Activated B cell treated with CpG ODN at 0.5 μM for 24 hours (primary cell): ENCODE measurements at regions not wholly inside any gene's neighbourhood (a gene's known extent, or its start where the extent isn't known, plus 50 kb on each side); places are given as distances from the start of the nearest gene placed in this dataset.

Source experiments
- ATAC-seq: fragments of 200-7000 bp; cut with Tn5 transposase; one replicate; pipeline ENCODE4 v1.10.0; 2021; ENCODE audit warnings: low read depth, mild to moderate bottlenecking, moderate library complexity
- CTCF ChIA-PET: fragments of 350-600 bp; sonication (Branson Sonifier 250); formaldehyde crosslinking; loops from one replicate; lab custom pipeline; 2021; ENCODE audit warnings: antibody characterized with exemption; lab: Charles Lee
- POLR2A ChIA-PET: fragments of 350-600 bp; sonication (Branson Sonifier 250); formaldehyde crosslinking; loops from one replicate; lab custom pipeline; 2021; ENCODE audit warnings: antibody characterized with exemption; lab: Charles Lee
- DNase-seq: peaks from one replicate; pipeline ENCODE4 v3.0.0; 2022
- H3K27ac Mint-ChIP-seq: one replicate; pipeline ENCODE4 v1.8.0; 2020; ENCODE audit warnings: mixed read lengths
- H3K27me3 Mint-ChIP-seq: one replicate; pipeline ENCODE4 v1.8.0; 2021; ENCODE audit warnings: mixed read lengths
- H3K36me3 Mint-ChIP-seq: one replicate; pipeline ENCODE4 v1.8.0; 2021; ENCODE audit warnings: low read depth, mixed read lengths
- H3K4me1 Mint-ChIP-seq: one replicate; pipeline ENCODE4 v1.8.0; 2021; ENCODE audit warnings: mixed read lengths
- H3K4me3 Mint-ChIP-seq: one replicate; pipeline ENCODE4 v1.8.0; 2020; ENCODE audit warnings: mild to moderate bottlenecking, mixed read lengths
- H3K9me3 Mint-ChIP-seq: one replicate; pipeline ENCODE4 v1.8.0; 2020; ENCODE audit warnings: mixed read lengths
- intact Hi-C: fragments of 100-400 bp; cut with micrococcal nuclease; formaldehyde crosslinking; loops from one replicate; pipeline ENCODE4 v1.15.1; 2024
- TF ChIP-seq, protein P1 (sequence below): fragments of 200-600 bp; IDR thresholded peaks from one replicate; pipeline ENCODE4 v1.8.0; 2022; ENCODE audit warnings: antibody characterized with exemption, mild to moderate bottlenecking

DNA sequence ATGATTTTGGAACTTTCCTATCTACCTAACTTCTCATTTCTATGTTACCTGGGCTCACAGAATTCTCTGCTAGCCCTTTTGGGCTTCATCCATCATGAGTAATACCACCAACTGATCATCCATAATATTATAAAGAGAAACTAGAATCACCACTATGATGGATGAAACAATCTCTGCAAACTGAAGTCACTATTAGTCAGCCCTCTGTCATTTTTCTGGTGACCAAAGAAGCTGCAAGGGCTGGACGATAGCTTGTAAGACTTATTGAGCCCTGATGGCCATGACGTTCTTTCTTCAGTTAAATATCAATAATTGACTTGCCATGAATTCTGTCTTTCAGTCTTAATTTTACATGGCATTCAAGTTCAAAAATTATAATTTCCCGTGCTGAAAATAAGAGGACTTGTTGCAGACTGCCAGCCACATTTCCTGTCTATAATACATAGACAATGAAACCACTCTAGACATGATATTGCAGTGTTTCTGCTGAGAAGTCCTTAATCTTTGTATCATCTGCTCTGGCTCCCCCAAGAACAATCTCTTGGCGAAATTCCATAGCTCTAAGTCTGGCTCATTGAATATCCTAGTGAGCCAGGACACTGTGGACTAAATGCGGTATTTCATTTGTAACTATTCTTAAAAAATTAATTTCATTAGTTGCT, 655.0 kb upstream of the CAMK1G start:
- intact Hi-C loops = no loop called here
- Mint-ChIP-seq H3K27ac (no peak overlapping the region), H3K4me3 (no peak overlapping the region), H3K36me3 (no peaks in the 10 kb centered on the region), H3K4me1 (no peaks in the 10 kb centered on the region), H3K27me3 (peaks cover 3% of the 10 kb centered on the region), H3K9me3 (no peaks in the 10 kb centered on the region)
- TF ChIP-seq, protein P1, sequence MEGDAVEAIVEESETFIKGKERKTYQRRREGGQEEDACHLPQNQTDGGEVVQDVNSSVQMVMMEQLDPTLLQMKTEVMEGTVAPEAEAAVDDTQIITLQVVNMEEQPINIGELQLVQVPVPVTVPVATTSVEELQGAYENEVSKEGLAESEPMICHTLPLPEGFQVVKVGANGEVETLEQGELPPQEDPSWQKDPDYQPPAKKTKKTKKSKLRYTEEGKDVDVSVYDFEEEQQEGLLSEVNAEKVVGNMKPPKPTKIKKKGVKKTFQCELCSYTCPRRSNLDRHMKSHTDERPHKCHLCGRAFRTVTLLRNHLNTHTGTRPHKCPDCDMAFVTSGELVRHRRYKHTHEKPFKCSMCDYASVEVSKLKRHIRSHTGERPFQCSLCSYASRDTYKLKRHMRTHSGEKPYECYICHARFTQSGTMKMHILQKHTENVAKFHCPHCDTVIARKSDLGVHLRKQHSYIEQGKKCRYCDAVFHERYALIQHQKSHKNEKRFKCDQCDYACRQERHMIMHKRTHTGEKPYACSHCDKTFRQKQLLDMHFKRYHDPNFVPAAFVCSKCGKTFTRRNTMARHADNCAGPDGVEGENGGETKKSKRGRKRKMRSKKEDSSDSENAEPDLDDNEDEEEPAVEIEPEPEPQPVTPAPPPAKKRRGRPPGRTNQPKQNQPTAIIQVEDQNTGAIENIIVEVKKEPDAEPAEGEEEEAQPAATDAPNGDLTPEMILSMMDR = no peak
- no peak for ATAC-seq
- CTCF ChIA-PET = no interaction called here
- DNase-seq = no peak
- POLR2A ChIA-PET = no interaction called here

DNA sequence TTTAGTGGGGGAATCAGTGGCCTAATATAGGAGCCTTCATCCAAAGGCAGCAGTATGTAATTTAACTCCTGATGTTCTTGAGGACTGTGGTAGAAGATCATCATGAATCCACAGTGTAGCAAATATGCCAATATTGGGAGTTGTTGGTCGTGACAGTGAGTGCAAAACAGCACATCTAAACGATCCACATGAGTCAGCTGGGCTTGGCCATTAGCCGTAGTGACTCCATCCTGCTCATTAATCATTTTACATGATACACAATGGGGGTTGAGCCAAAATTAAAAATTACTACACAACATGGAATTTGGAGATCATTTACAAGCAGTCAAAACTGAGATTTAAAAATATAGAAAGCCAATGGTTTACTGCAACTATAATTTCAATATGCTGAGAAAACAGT, 653.9 kb upstream of the CAMK1G start:
- DNase-seq (no peak), ATAC-seq (no peak)
- Mint-ChIP-seq H3K27ac (no peak overlapping the region), H3K4me3 (no peak overlapping the region), H3K9me3 (no peaks in the 10 kb centered on the region), H3K27me3 (peaks cover 3% of the 10 kb centered on the region), H3K4me1 (no peaks in the 10 kb centered on the region), H3K36me3 (no peaks in the 10 kb centered on the region)
- ChIA-PET POLR2A (no interaction called here), CTCF (no interaction called here)
- TF ChIP-seq, protein P1 = no peak
- intact Hi-C loops = no loop called here

DNA sequence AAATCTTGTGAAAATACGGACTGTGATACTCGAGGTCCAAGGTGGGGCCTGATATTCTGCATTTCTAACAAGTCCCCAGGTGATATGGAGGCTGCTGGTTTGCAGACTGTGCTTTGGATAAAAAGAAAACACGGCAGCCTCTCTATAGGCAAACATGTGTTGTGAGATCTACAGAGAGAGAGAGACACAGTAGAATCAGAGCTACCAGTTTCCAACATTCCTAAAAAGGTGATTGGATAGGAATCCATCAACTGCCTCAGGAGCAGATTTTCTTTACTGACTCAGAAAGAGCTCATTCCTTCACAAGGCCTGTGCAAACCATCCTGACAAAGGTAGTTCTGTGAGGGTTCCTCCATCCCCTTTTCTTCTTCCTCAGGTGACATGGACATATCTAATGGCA, 651.6 kb upstream of the CAMK1G start:
- DNase-seq = no peak
- Mint-ChIP-seq H3K4me1 (no peaks in the 10 kb centered on the region), H3K27ac (no peak overlapping the region), H3K9me3 (no peaks in the 10 kb centered on the region), H3K4me3 (no peak overlapping the region), H3K27me3 (no peaks in the 10 kb centered on the region), H3K36me3 (no peaks in the 10 kb centered on the region)
- intact Hi-C loops = no loop called here
- CTCF ChIA-PET = no interaction called here
- TF ChIP-seq, protein P1 = no peak
- POLR2A ChIA-PET = no interaction called here
- ATAC-seq = no peak

DNA sequence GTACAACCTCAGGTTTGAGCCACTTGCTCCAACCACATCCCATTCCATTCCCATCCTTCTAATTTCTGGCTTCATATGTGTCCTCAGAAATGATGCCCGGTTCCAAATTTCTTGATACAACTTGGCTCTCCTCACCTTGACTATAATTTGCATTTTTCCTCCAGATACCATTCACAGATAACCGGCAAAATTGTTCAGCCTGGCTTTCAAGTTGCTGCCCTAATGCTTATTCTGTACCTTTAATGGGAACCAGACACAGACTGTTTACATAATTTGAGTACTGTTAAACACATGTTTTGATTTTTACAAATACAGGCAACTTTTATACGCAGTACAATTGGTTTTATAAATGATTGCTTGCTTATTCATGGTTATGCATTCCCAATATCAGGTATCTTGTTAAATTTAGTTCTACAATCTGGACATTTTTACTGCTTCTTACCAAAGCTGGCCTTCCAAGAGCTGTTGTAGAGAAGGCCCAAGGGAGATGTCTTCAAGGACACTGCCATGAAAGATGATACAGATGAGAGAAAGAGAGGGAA, 649.5 kb upstream of the CAMK1G start:
- ChIA-PET CTCF (no interaction called here), POLR2A (no interaction called here)
- no peak overlapping the region for H3K27ac Mint-ChIP-seq
- H3K4me1 Mint-ChIP-seq = no peaks in the 10 kb centered on the region
- no peaks in the 10 kb centered on the region for H3K9me3 Mint-ChIP-seq
- H3K27me3 Mint-ChIP-seq = no peaks in the 10 kb centered on the region
- DNase-seq (no peak), ATAC-seq (no peak)
- H3K4me3 Mint-ChIP-seq = no peak overlapping the region
- H3K36me3 Mint-ChIP-seq = no peaks in the 10 kb centered on the region
- intact Hi-C loops = no loop called here
- TF ChIP-seq, protein P1 = no peak

DNA sequence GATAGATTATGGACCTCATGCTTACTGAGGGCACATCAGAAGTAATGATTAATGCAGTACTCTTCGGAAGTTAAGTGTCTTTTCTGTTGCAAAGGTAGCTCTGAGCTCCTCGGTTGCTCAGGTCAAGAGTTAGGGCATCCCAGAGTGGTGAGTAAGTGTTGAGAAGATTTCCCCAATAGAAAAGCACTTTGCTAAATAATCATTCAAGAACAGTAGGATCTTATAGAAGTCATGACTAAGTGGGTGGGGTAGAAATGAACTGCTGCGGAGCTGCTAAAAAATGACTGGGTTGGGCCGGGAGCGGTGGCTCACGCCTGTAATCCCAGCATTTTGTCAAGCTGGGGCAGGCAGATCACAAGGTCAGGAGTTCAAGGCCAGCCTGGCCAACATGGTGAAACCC, 648.6 kb upstream of the CAMK1G start:
- CTCF ChIA-PET = no interaction called here
- no peak overlapping the region for H3K4me3 Mint-ChIP-seq
- no peaks in the 10 kb centered on the region for H3K27me3 Mint-ChIP-seq
- H3K4me1 Mint-ChIP-seq = no peaks in the 10 kb centered on the region
- TF ChIP-seq, protein P1 = no peak
- intact Hi-C loops = no loop called here
- ATAC-seq (no peak), DNase-seq (no peak)
- no peak overlapping the region for H3K27ac Mint-ChIP-seq
- POLR2A ChIA-PET = no interaction called here
- H3K36me3 Mint-ChIP-seq = no peaks in the 10 kb centered on the region
- H3K9me3 Mint-ChIP-seq = no peaks in the 10 kb centered on the region
